ENCODE measurements at regions not wholly inside any gene's neighbourhood (a gene's known extent, or its start where the extent isn't known, plus 50 kb on each side); places are given as distances from the start of the nearest gene placed in this dataset.

GRCh38 chr20:57000441-57000968 lies 265.9 kb downstream of the BMP7 start:
- SMC1A ChIA-PET (ENCODE audit: uncharacterized antibody, unreplicated experiment), result no interaction called here
- intact Hi-C loops (cut with micrococcal nuclease; ENCODE audit: unreplicated experiment), result no loop called here

More at GRCh38 chr20:57000441-57000968, 265.9 kb downstream of the BMP7 start:
- no peak for FAIRE-seq
- 38% methylated on average over 17 of the region's 17 CpGs for WGBS (ENCODE audit: insufficient coverage, insufficient replicate concordance, low lambda C conversion rate, missing lambda C conversion rate)
- RAD21 ChIA-PET (ENCODE audit: unreplicated experiment), result no interaction called here
- no peak for ATAC-seq
- Histone ChIP-seq H3K4me1 (ENCODE audit: control insufficient read depth, insufficient read depth, low read length) (no peaks in the 10 kb centered on the region), H2AFZ (ENCODE audit: control insufficient read depth, low read depth, low read length) (no peak overlapping the region), H3K36me3 (ENCODE audit: control insufficient read depth in 2 of 2, insufficient read depth in 2 of 2, low read length in 1 of 2) (no peaks in the 10 kb centered on the region), H3K4me2 (ENCODE audit: control insufficient read depth, insufficient read depth) (no peak overlapping the region), H3K4me3 (no peak overlapping the region), H4K20me1 (ENCODE audit: control insufficient read depth, insufficient read depth) (no peaks in the 10 kb centered on the region; the same call in 1 of the 2 replicates), H3K27ac (ENCODE audit: control insufficient read depth, insufficient read depth) (no peak overlapping the region), H3K27me3 (replicated peaks in 1 of 2; ENCODE audit: control insufficient read depth in 2 of 2, insufficient read depth in 2 of 2, low read length in 1 of 2) (no peaks in the 10 kb centered on the region; a peak in 1 of 4 replicates), H3K79me2 (ENCODE audit: control insufficient read depth, insufficient read depth, low read length) (no peaks in the 10 kb centered on the region), H3K9ac (ENCODE audit: control insufficient read depth, insufficient read depth, low read length) (no peak overlapping the region), H3K9me3 (replicated peaks; ENCODE audit: control insufficient read depth, insufficient read depth, low read length) (peaks cover 2% of the 10 kb centered on the region; the same call in 2 of the 3 replicates)
- CTCF ChIA-PET, result no interaction called here
- TF ChIP-seq SKIL (IDR thresholded peaks at IDR 0.05; ENCODE audit: low read depth, poor library complexity, severe bottlenecking) (no peak), SIX5 (IDR thresholded peaks at IDR 0.05; ENCODE audit: low read depth, low read length, severe bottlenecking) (no peak), PAX8 (IDR thresholded peaks at IDR 0.05) (no peak), RB1 (IDR thresholded peaks at IDR 0.05; ENCODE audit: borderline replicate concordance) (no peak), ZBTB4 (CRISPR knock-in tag; IDR thresholded peaks at IDR 0.05) (no peak)
- BruUV-seq (replicated peaks), result no TSS peak
- POLR2A ChIA-PET, result no interaction called here
- in situ Hi-C loops (cut with MboI), result no loop called here
- no peak for DNase-seq (ENCODE audit: low read depth, low spot score)
